ENCODE measurements at regions not wholly inside any gene's neighbourhood (a gene's known extent, or its start where the extent isn't known, plus 50 kb on each side); places are given as distances from the start of the nearest gene placed in this dataset.

GRCh38 chr5:33072726-33073125, 361.6 kb downstream of the NPR3 start:
- Histone ChIP-seq H4K91ac (ENCODE audit: low read depth, low read length, poor library complexity) (no peak overlapping the region), H2AK5ac (ENCODE audit: low read depth, low read length) (no peak overlapping the region), H3K18ac (ENCODE audit: low read length) (no peak overlapping the region), H3K9ac (ENCODE audit: low read depth, low read length, poor library complexity) (no peak overlapping the region), H3K27ac (replicated peaks; ENCODE audit: low read length) (no peak overlapping the region), H3K9me3 (replicated peaks in 1 of 2; ENCODE audit: control insufficient read depth in 2 of 2, insufficient read depth in 1 of 2, low read depth in 1 of 2, low read length in 2 of 2) (peaks cover 0 to 1% of the 10 kb centered on the region in 2 donors), H3K4ac (ENCODE audit: low read length) (no peak overlapping the region), H2BK5ac (ENCODE audit: low read length) (no peak overlapping the region), H3K23ac (ENCODE audit: low read depth, low read length, poor library complexity) (no peak overlapping the region), H3K4me1 (ENCODE audit: control insufficient read depth in 2 of 2, insufficient read depth in 1 of 2, low read depth in 1 of 2, low read length in 2 of 2) (no peaks in the 10 kb centered on the region), H3K4me2 (ENCODE audit: insufficient read depth, low read length, poor library complexity, severe bottlenecking) (no peak overlapping the region), H2BK120ac (ENCODE audit: low read depth, low read length) (no peak overlapping the region), H2AFZ (ENCODE audit: low read length) (no peak overlapping the region), H3K4me3 (ENCODE audit: low read length in 2 of 2) (no peak overlapping the region), H3K14ac (ENCODE audit: low read length) (no peak overlapping the region), H2BK12ac (ENCODE audit: low read length) (no peak overlapping the region), H3K36me3 (replicated peaks in 1 of 2; ENCODE audit: control insufficient read depth in 2 of 2, insufficient read depth in 2 of 2, low read length in 2 of 2) (no peaks in the 10 kb centered on the region), H2BK15ac (ENCODE audit: low read length) (no peak overlapping the region), H3K79me1 (ENCODE audit: low read depth, low read length) (no peaks in the 10 kb centered on the region), H4K8ac (ENCODE audit: low read depth, low read length) (no peak overlapping the region), H3K27me3 (ENCODE audit: control insufficient read depth in 3 of 3, insufficient read depth in 3 of 3, low read depth in 1 of 3, low read length in 3 of 3) (no peaks in the 10 kb centered on the region)
- DNase-seq (ENCODE audit: low spot score) = no peak
- WGBS, 2 donors (ENCODE audit: extremely low coverage in 2 of 2, insufficient read length in 2 of 2, insufficient replicate concordance in 1 of 2) = no CpG with 5 or more reads among the region's 2 CpGs

- no CpG with 5 or more reads among the region's 3 CpGs for WGBS, 2 donors (ENCODE audit: extremely low coverage in 2 of 2, insufficient read length in 2 of 2, insufficient replicate concordance in 1 of 2)
- H4K91ac ChIP-seq (ENCODE audit: low read depth, low read length, poor library complexity) = no peak overlapping the region
- H2AK5ac ChIP-seq (ENCODE audit: low read depth, low read length) = no peak overlapping the region
- no peak overlapping the region for H2BK12ac ChIP-seq (ENCODE audit: low read length)
- no peaks in the 10 kb centered on the region for H3K79me1 ChIP-seq (ENCODE audit: low read depth, low read length)
- no peak overlapping the region for H2BK5ac ChIP-seq (ENCODE audit: low read length)
- H3K27ac ChIP-seq (replicated peaks; ENCODE audit: low read length) = no peak overlapping the region
- no peak overlapping the region for H3K9ac ChIP-seq (ENCODE audit: low read depth, low read length, poor library complexity)
- H3K4me1 ChIP-seq (ENCODE audit: control insufficient read depth in 2 of 2, insufficient read depth in 1 of 2, low read depth in 1 of 2, low read length in 2 of 2) = no peaks in the 10 kb centered on the region
- H2BK15ac ChIP-seq (ENCODE audit: low read length) = no peak overlapping the region
- no peak overlapping the region for H2AFZ ChIP-seq (ENCODE audit: low read length)
- no peak overlapping the region for H3K4ac ChIP-seq (ENCODE audit: low read length)
- no peak overlapping the region for H4K8ac ChIP-seq (ENCODE audit: low read depth, low read length)
- no peak overlapping the region for H3K4me3 ChIP-seq (ENCODE audit: low read length in 2 of 2)
- H3K9me3 ChIP-seq (replicated peaks in 1 of 2; ENCODE audit: control insufficient read depth in 2 of 2, insufficient read depth in 1 of 2, low read depth in 1 of 2, low read length in 2 of 2) = peaks cover 0 to 1% of the 10 kb centered on the region in 2 donors
- H3K4me2 ChIP-seq (ENCODE audit: insufficient read depth, low read length, poor library complexity, severe bottlenecking) = no peak overlapping the region
- H3K36me3 ChIP-seq (replicated peaks in 1 of 2; ENCODE audit: control insufficient read depth in 2 of 2, insufficient read depth in 2 of 2, low read length in 2 of 2) = no peaks in the 10 kb centered on the region
- DNase-seq (ENCODE audit: low spot score) = no peak
- H3K27me3 ChIP-seq (ENCODE audit: control insufficient read depth in 3 of 3, insufficient read depth in 3 of 3, low read depth in 1 of 3, low read length in 3 of 3) = no peaks in the 10 kb centered on the region
- no peak overlapping the region for H3K23ac ChIP-seq (ENCODE audit: low read depth, low read length, poor library complexity)
- H2BK120ac ChIP-seq (ENCODE audit: low read depth, low read length) = no peak overlapping the region
- H3K18ac ChIP-seq (ENCODE audit: low read length) = no peak overlapping the region
- no peak overlapping the region for H3K14ac ChIP-seq (ENCODE audit: low read length)
These were observed 362.8 kb downstream of the NPR3 start for GRCh38 chr5:33073881-33074327.

GRCh38 chr5:33074548-33074947, 363.4 kb downstream of the NPR3 start:
- H3K27me3 ChIP-seq (ENCODE audit: control insufficient read depth in 3 of 3, insufficient read depth in 3 of 3, low read depth in 1 of 3, low read length in 3 of 3) = no peaks in the 10 kb centered on the region
- DNase-seq (ENCODE audit: low spot score) = no peak
- no peak overlapping the region for H2BK15ac ChIP-seq (ENCODE audit: low read length)
- no peak overlapping the region for H4K91ac ChIP-seq (ENCODE audit: low read depth, low read length, poor library complexity)
- H3K23ac ChIP-seq (ENCODE audit: low read depth, low read length, poor library complexity) = no peak overlapping the region
- H3K4me2 ChIP-seq (ENCODE audit: insufficient read depth, low read length, poor library complexity, severe bottlenecking) = no peak overlapping the region
- H2AFZ ChIP-seq (ENCODE audit: low read length) = no peak overlapping the region
- no peak overlapping the region for H3K4ac ChIP-seq (ENCODE audit: low read length)
- H3K9ac ChIP-seq (ENCODE audit: low read depth, low read length, poor library complexity) = no peak overlapping the region
- no peak overlapping the region for H2BK5ac ChIP-seq (ENCODE audit: low read length)
- no peaks in the 10 kb centered on the region for H3K36me3 ChIP-seq (replicated peaks in 1 of 2; ENCODE audit: control insufficient read depth in 2 of 2, insufficient read depth in 2 of 2, low read length in 2 of 2)
- no peaks in the 10 kb centered on the region for H3K4me1 ChIP-seq (ENCODE audit: control insufficient read depth in 2 of 2, insufficient read depth in 1 of 2, low read depth in 1 of 2, low read length in 2 of 2)
- H3K9me3 ChIP-seq (replicated peaks in 1 of 2; ENCODE audit: control insufficient read depth in 2 of 2, insufficient read depth in 1 of 2, low read depth in 1 of 2, low read length in 2 of 2) = peaks cover 0 to 1% of the 10 kb centered on the region in 2 donors
- no peak overlapping the region for H4K8ac ChIP-seq (ENCODE audit: low read depth, low read length)
- no peak overlapping the region for H2BK12ac ChIP-seq (ENCODE audit: low read length)
- H2AK5ac ChIP-seq (ENCODE audit: low read depth, low read length) = no peak overlapping the region
- no peak overlapping the region for H3K14ac ChIP-seq (ENCODE audit: low read length)
- H3K27ac ChIP-seq (replicated peaks; ENCODE audit: low read length) = no peak overlapping the region
- H3K18ac ChIP-seq (ENCODE audit: low read length) = no peak overlapping the region
- no peak overlapping the region for H3K4me3 ChIP-seq (ENCODE audit: low read length in 2 of 2)
- no peaks in the 10 kb centered on the region for H3K79me1 ChIP-seq (ENCODE audit: low read depth, low read length)
- H2BK120ac ChIP-seq (ENCODE audit: low read depth, low read length) = no peak overlapping the region
- WGBS, 2 donors (ENCODE audit: extremely low coverage in 2 of 2, insufficient read length in 2 of 2, insufficient replicate concordance in 1 of 2) = no CpG with 5 or more reads among the region's 3 CpGs

- WGBS, 2 donors (ENCODE audit: extremely low coverage in 2 of 2, insufficient read length in 2 of 2, insufficient replicate concordance in 1 of 2) = no CpG with 5 or more reads among the region's 2 CpGs
- Histone ChIP-seq H3K18ac (ENCODE audit: low read length) (no peak overlapping the region), H4K91ac (ENCODE audit: low read depth, low read length, poor library complexity) (no peak overlapping the region), H3K4me2 (ENCODE audit: insufficient read depth, low read length, poor library complexity, severe bottlenecking) (no peak overlapping the region), H4K8ac (ENCODE audit: low read depth, low read length) (no peak overlapping the region), H3K23ac (ENCODE audit: low read depth, low read length, poor library complexity) (no peak overlapping the region), H2AFZ (ENCODE audit: low read length) (no peak overlapping the region), H3K27me3 (ENCODE audit: control insufficient read depth in 3 of 3, insufficient read depth in 3 of 3, low read depth in 1 of 3, low read length in 3 of 3) (no peaks in the 10 kb centered on the region), H3K4ac (ENCODE audit: low read length) (no peak overlapping the region), H3K4me1 (ENCODE audit: control insufficient read depth in 2 of 2, insufficient read depth in 1 of 2, low read depth in 1 of 2, low read length in 2 of 2) (no peaks in the 10 kb centered on the region), H2BK5ac (ENCODE audit: low read length) (no peak overlapping the region), H3K4me3 (ENCODE audit: low read length in 2 of 2) (no peak overlapping the region), H3K27ac (replicated peaks; ENCODE audit: low read length) (no peak overlapping the region), H3K36me3 (replicated peaks in 1 of 2; ENCODE audit: control insufficient read depth in 2 of 2, insufficient read depth in 2 of 2, low read length in 2 of 2) (no peaks in the 10 kb centered on the region), H3K14ac (ENCODE audit: low read length) (no peak overlapping the region), H2AK5ac (ENCODE audit: low read depth, low read length) (no peak overlapping the region), H3K79me1 (ENCODE audit: low read depth, low read length) (no peaks in the 10 kb centered on the region), H2BK15ac (ENCODE audit: low read length) (no peak overlapping the region), H2BK120ac (ENCODE audit: low read depth, low read length) (no peak overlapping the region), H3K9ac (ENCODE audit: low read depth, low read length, poor library complexity) (no peak overlapping the region), H2BK12ac (ENCODE audit: low read length) (no peak overlapping the region), H3K9me3 (replicated peaks in 1 of 2; ENCODE audit: control insufficient read depth in 2 of 2, insufficient read depth in 1 of 2, low read depth in 1 of 2, low read length in 2 of 2) (peaks cover 0 to 1% of the 10 kb centered on the region in 2 donors)
- no peak for DNase-seq (ENCODE audit: low spot score)
These were observed 364.6 kb downstream of the NPR3 start for GRCh38 chr5:33075731-33076130.
